CD14-positive monocyte (primary cell): ENCODE measurements at regions not wholly inside any gene's neighbourhood (a gene's known extent, or its start where the extent isn't known, plus 50 kb on each side); places are given as distances from the start of the nearest gene placed in this dataset.

Experiments used
- DNase-seq, 3 donors: peaks; one replicate each; pipeline ENCODE4 v3.0.0-alpha.2; 2011 to 2022
- H2AFZ ChIP-seq: 2 replicates; pipeline ENCODE4 v1.6.0; 2012; ENCODE audit warnings: mild to moderate bottlenecking, low read depth, low read length, inconsistent platforms; ENCODE audit not compliant: insufficient read depth, poor library complexity, severe bottlenecking
- H3K27ac ChIP-seq, 2 donors: 1 replicate in 1 of 2; 2 replicates in 1 of 2; pipeline ENCODE4 v1.5.1; 2012 to 2013; ENCODE audit warnings: low read length in 2 of 2, control low read depth in 1 of 2, inconsistent platforms in 1 of 2, low read depth in 1 of 2, mild to moderate bottlenecking in 1 of 2
- H3K27me3 ChIP-seq, 2 donors: one replicate each; pipeline versions ENCODE4 v1.6.0 to v1.6.1; 2011 to 2013; ENCODE audit warnings: low read length in 2 of 2; ENCODE audit not compliant: control insufficient read depth in 2 of 2, insufficient read depth in 2 of 2
- H3K36me3 ChIP-seq, 2 donors: replicated peaks in 1 of 2; 1 replicate in 1 of 2; 2 replicates in 1 of 2; pipeline versions ENCODE4 v1.5.1 to v1.6.1; 2012 to 2013; ENCODE audit warnings: low read length in 2 of 2, control low read depth in 1 of 2, inconsistent platforms in 1 of 2, mild to moderate bottlenecking in 1 of 2; ENCODE audit not compliant: insufficient read depth in 2 of 2, control insufficient read depth in 1 of 2
- H3K4me1 ChIP-seq, 2 donors: 1 replicate in 1 of 2; 2 replicates in 1 of 2; pipeline versions ENCODE4 v1.5.1 to v1.6.1; 2012 to 2013; ENCODE audit warnings: low read length in 2 of 2, control low read depth in 1 of 2, inconsistent platforms in 1 of 2, mild to moderate bottlenecking in 1 of 2, moderate library complexity in 1 of 2; ENCODE audit not compliant: insufficient read depth in 2 of 2, control insufficient read depth in 1 of 2
- H3K4me2 ChIP-seq: replicated peaks from 2 replicates; pipeline ENCODE3; 2012; ENCODE audit warnings: low read length, moderate library complexity, mild to moderate bottlenecking; ENCODE audit not compliant: poor library complexity, severe bottlenecking; ENCODE audit errors: extremely low read depth
- H3K4me3 ChIP-seq, 3 experiments: fragments of 200-600 bp in 1 of 3; sonication (generic) in 1 of 3; replicated peaks in 1 of 3; 1 replicate in 2 of 3; 2 replicates in 1 of 3; pipeline ENCODE4 v1.5.1; 2011 to 2013; ENCODE audit warnings: low read length in 3 of 3, mild to moderate bottlenecking in 3 of 3, control low read depth in 2 of 3, low read depth in 2 of 3, inconsistent platforms in 1 of 3, moderate library complexity in 1 of 3
- H3K79me2 ChIP-seq: 2 replicates; pipeline ENCODE4 v1.6.0; 2012; ENCODE audit warnings: mild to moderate bottlenecking, control low read depth, inconsistent platforms, low read length, moderate library complexity; ENCODE audit not compliant: insufficient read depth
- H3K9ac ChIP-seq: 2 replicates; pipeline ENCODE4 v1.6.0; 2017; ENCODE audit warnings: low read length, mild to moderate bottlenecking; ENCODE audit not compliant: insufficient read depth, poor library complexity, severe bottlenecking
- H3K9me3 ChIP-seq, 2 donors: replicated peaks in 1 of 2; 1 replicate in 1 of 2; 2 replicates in 1 of 2; pipeline versions ENCODE4 v1.5.1 to v1.6.1; 2012 to 2013; ENCODE audit warnings: low read length in 2 of 2, control low read depth in 1 of 2; ENCODE audit not compliant: control insufficient read depth in 1 of 2, insufficient read depth in 1 of 2
- H4K20me1 ChIP-seq: 2 replicates; pipeline ENCODE4 v1.6.0; 2012; ENCODE audit warnings: mild to moderate bottlenecking, low read length, control low read depth, moderate library complexity; ENCODE audit not compliant: insufficient read depth
- H3K27ac Mint-ChIP-seq, 7 donors: one replicate each; pipeline ENCODE4 v1.8.0; 2020; ENCODE audit warnings: mild to moderate bottlenecking in 7 of 7, mixed read lengths in 7 of 7, moderate library complexity in 6 of 7, inconsistent platforms in 2 of 7
- H3K27me3 Mint-ChIP-seq, 3 donors: one replicate each; pipeline ENCODE4 v1.8.0; 2021 to 2022; ENCODE audit warnings: low read depth in 3 of 3, mild to moderate bottlenecking in 3 of 3, mixed read lengths in 3 of 3, moderate library complexity in 3 of 3, inconsistent platforms in 1 of 3
- H3K36me3 Mint-ChIP-seq, 2 donors: one replicate each; pipeline ENCODE4 v1.8.0; 2020; ENCODE audit warnings: mixed read lengths in 2 of 2, inconsistent platforms in 1 of 2, mild to moderate bottlenecking in 1 of 2
- H3K4me1 Mint-ChIP-seq: one replicate; pipeline ENCODE4 v1.8.0; 2020; ENCODE audit warnings: mild to moderate bottlenecking, mixed read lengths
- H3K4me3 Mint-ChIP-seq, 2 donors: one replicate each; pipeline ENCODE4 v1.8.0; 2020; ENCODE audit warnings: mild to moderate bottlenecking in 2 of 2, mixed read lengths in 2 of 2, moderate library complexity in 1 of 2
- H3K9me3 Mint-ChIP-seq, 7 donors: one replicate each; pipeline ENCODE4 v1.8.0; 2020 to 2022; ENCODE audit warnings: mixed read lengths in 7 of 7, mild to moderate bottlenecking in 6 of 7, moderate library complexity in 6 of 7, inconsistent platforms in 2 of 7
- CTCF ChIP-seq: fragments of 200-600 bp; IDR thresholded peaks from one replicate; pipeline ENCODE4 v1.8.0; 2022; ENCODE audit warnings: antibody characterized with exemption, mild to moderate bottlenecking
- WGBS: methylation state at CpG from one replicate; pipeline ENCODE4 v1.1.5; 2013; ENCODE audit warnings: missing lambda C conversion rate; ENCODE audit not compliant: insufficient coverage; 5-methylcytosine and 5-hydroxymethylcytosine counted together
- intact Hi-C, 2 donors: fragments of 100-400 bp; cut with micrococcal nuclease; formaldehyde crosslinking; loops; one replicate each; pipeline versions ENCODE4 v1.15.0 to v1.15.1; 2023

GRCh38 chr12:125463386-125463785 lies 398.2 kb downstream of the AACS start:
- intact Hi-C loops = no loop called here
- Mint-ChIP-seq H3K9me3 (peaks cover 0 to 6% (median 0%) of the 10 kb centered on the region in 7 donors), H3K27me3 (peaks cover 0 to 4% (median 2%) of the 10 kb centered on the region in 3 donors), H3K4me3 (no peak overlapping the region), H3K27ac (no peak overlapping the region), H3K4me1 (no peaks in the 10 kb centered on the region), H3K36me3 (no peaks in the 10 kb centered on the region)
- WGBS = 93% methylated on average over 2 of the region's 2 CpGs
- H3K27me3 ChIP-seq = no peaks in the 10 kb centered on the region
- H2AFZ ChIP-seq = no peak overlapping the region
- H3K36me3 ChIP-seq = no peaks in the 10 kb centered on the region
- no peaks in the 10 kb centered on the region for H4K20me1 ChIP-seq
- no peak overlapping the region for H3K9ac ChIP-seq
- TF ChIP-seq CTCF = no peak
- H3K4me1 ChIP-seq = no peaks in the 10 kb centered on the region
- no peaks in the 10 kb centered on the region for H3K79me2 ChIP-seq
- no peak overlapping the region for H3K27ac ChIP-seq
- H3K4me2 ChIP-seq = no peak overlapping the region
- H3K9me3 ChIP-seq = no peaks in the 10 kb centered on the region
- no peak for DNase-seq
- H3K4me3 ChIP-seq = no peak overlapping the region

- no peak overlapping the region for H3K4me3 Mint-ChIP-seq
- Histone ChIP-seq H3K4me3 (no peak overlapping the region), H2AFZ (no peak overlapping the region), H3K27ac (no peak overlapping the region), H3K79me2 (no peaks in the 10 kb centered on the region), H4K20me1 (no peaks in the 10 kb centered on the region), H3K36me3 (no peaks in the 10 kb centered on the region), H3K4me2 (no peak overlapping the region), H3K4me1 (no peaks in the 10 kb centered on the region), H3K27me3 (no peaks in the 10 kb centered on the region), H3K9me3 (no peaks in the 10 kb centered on the region), H3K9ac (no peak overlapping the region)
- H3K27me3 Mint-ChIP-seq = peaks cover 0 to 2% (median 2%) of the 10 kb centered on the region in 3 donors
- H3K27ac Mint-ChIP-seq = no peak overlapping the region
- WGBS = no CpG with 5 or more reads among the region's 1 CpG
- no peak for TF ChIP-seq CTCF
- H3K36me3 Mint-ChIP-seq = no peaks in the 10 kb centered on the region
- intact Hi-C loops = no loop called here
- no peaks in the 10 kb centered on the region for H3K4me1 Mint-ChIP-seq
- peaks cover 0 to 3% (median 0%) of the 10 kb centered on the region in 7 donors for H3K9me3 Mint-ChIP-seq
- no peak for DNase-seq
Observed at GRCh38 chr12:125467363-125467762, 402.1 kb downstream of the AACS start.
